ENCODE measurements at regions not wholly inside any gene's neighbourhood (a gene's known extent, or its start where the extent isn't known, plus 50 kb on each side); places are given as distances from the start of the nearest gene placed in this dataset.
"Not testable (repeated sequence)": the region's sequence is repeated elsewhere in the genome, so short reads cannot be mapped to it uniquely, and the experiment has no call there.

GRCh38 chr17:53316988-53317387, 505.7 kb upstream of the KIF2B start:
- DNase-seq = no peak

DNA sequence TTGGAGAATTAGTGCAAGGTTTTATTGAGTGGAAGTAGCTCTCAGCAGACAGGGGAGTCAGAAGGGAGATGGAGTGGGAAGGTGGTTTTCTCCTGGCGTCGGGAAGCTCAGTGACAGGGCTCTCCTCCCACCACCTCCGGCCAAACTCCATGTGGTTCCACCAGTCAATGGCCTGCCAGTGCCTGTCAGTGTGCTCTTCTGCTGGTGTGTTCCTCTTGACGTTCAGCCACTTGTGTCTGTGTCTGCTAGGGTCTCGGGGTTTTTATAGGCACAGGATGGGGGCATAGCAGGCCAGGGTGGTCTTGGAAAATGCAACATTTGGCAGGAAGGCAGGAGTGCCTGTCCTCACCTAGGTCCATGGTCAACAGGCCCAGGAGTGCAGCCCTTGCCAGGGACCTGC, 506.7 kb upstream of the KIF2B start:
- DNase-seq = no peak

DNA sequence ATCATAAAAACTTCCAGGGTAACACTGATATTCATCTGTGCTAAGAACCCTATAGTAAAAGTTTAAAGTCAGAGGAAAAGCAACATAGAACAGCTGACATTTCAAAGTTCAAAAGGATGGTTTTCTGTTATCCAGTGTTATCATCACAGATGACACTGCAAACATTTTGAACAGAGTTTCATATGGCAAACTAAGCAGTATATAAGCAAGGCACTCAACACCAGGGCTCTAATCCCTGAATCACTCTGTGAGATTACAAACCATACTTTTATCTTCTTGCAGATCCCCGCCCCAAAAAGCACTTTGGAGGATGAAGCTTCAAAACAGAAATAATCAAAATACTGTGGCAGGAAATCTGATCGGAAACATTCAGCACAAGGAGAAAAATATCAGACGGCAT, 508.2 kb upstream of the KIF2B start:
- DNase-seq = no peak

GRCh38 chr17:53313746-53314145, 509.0 kb upstream of the KIF2B start:
- DNase-seq = no peak

DNA sequence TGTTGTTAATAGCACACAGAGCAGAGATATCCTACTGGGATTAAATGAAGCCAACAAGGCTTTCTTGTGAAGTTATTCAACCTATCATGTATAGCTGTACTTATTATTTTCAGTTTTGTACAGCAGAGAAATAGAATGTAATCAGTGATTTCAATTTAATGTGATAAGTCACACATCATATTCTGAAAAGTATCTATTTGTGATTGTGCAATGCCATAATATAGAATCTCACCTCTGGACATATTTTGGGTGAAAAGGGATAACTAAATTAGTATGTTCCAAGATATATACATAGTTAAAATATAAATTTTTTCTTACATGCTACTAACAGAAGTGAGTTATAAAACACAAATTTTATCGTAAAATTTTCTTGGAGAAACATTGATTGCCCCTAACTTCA, 544.3 kb upstream of the KIF2B start:
- DNase-seq = no peak

DNA sequence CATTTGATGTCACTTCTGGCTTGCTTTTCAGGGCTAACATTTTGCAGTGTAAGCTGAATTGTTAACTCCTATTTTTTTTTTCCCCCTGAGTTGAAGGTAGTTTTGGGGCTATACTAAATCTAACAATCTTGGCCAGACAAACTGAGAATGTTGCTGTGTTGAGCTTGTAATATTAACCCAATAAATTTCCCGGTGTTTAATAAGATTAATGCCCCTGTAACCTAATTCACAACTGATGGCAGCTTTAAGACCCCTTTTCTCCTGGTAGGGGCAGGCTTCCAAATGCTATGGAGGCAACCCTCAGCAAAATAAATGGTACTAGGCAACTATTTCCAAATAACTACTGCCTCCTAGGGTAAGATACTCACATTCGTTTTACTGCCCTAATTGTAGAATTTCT, 549.6 kb upstream of the KIF2B start:
- no peak for DNase-seq

GRCh38 chr17:53270936-53271335, 551.8 kb upstream of the KIF2B start:
- DNase-seq = no peak

DNA sequence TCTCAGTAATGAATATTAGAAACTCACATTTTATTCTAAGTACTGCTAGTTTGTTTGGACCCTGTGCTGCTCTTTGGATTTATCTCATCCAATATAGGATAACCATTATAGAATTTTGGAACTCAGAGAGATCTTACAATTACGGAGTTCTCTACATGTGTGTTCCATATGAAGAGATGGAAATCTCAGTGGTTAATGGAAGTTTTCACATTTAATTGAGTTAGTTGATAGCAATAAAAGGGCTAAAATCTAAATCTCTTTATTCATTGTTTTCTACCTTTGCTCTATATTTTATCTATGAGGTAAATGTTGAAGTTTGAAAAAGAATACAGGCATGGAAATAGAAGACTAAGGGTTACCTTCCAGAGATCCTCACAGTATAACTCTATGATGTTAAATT, 558.0 kb upstream of the KIF2B start:
- no peak for DNase-seq

DNA sequence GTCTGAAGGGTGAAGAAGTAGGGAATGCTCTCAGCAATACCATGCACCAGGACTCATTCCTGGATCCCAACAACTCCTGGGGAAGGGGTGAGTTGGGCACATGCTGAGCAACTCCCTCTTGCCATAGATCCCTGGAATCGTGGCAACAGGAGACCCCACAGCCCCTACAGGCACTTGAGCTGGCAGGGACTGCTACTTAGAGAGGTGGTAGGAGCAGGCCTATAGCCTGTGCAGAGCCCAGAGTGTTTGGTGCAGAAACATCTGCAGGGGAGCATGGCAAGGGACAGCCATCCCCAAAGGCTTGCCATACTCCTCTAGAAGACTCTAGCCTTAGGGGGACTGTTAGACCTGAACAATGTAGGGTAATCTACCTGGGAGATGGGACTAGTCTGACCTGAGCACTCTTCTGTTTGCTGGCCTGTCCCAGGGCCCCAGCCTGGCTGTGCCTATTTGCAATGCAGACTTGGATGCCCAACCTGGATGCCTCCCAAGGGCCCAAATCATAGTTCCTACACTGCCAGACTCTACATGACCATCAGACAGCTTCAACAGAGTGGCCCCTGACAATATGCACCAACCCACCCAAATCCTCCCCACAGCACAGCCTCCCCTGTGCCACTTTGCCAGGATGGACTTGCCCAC, 568.6 kb upstream of the KIF2B start:
- no peak for DNase-seq

DNA sequence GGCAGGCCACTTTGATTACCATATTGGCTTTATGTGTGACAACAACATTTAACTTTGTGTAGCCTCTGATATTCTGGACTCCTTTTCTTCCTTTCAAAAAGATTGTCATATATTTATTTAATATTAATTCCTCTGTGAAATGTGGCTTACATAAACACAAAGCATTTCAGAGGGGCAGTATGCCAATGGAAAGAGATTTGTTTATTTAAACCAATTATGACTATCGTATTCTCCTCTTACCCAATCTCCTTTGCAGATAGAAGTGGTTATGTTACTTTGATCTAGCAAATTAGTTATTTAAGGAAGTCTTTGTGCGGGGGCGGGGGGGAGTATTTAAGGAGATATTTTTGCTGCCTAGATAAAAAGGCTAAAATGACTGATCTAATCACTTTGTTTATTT, 573.7 kb upstream of the KIF2B start:
- DNase-seq = no peak

- no peak for DNase-seq
Observed at GRCh38 chr17:53234138-53234537, 588.6 kb upstream of the KIF2B start.

DNA sequence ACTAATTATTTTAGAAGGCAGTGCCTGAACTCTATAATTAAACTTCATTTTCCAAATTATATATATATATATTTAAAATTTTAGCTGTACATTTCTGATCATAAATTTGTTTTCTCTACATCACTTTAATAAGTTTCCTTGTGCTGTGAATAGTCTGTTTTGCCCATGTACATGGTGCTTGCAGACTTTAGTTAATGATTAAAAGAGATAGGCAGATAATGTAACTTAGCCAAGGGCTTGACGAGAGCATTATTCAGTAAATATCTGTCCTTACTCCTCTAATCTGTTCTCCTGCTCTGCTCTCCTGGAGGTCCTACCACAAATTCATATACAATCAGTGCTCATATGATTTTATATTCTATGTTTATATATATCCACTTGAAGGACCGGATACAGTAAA, 595.2 kb upstream of the KIF2B start:
- DNase-seq = no peak

DNA sequence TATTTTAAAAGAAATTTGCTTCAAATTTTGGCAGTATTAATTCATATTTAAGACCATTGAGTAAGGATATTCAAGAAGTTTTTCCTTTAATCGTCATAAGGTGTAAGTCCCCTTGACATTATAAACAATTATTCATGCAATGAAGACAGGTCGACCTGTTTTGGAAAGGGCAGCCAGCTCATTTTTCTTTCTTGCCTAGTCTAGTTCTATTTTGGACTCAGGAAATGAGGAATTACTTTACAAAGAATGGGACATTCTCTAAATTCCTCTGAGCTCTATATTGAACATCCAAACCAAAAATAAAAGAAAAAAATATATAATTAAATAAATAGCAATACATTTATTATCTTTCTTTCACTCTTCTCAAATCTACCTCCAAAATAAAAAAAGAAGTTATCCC, 595.6 kb upstream of the KIF2B start:
- no peak for DNase-seq

- DNase-seq = no peak
Observed at GRCh38 chr17:53219821-53220220, 602.9 kb upstream of the KIF2B start.

- no peak for DNase-seq
Observed at GRCh38 chr17:53218723-53219122, 604.0 kb upstream of the KIF2B start.

DNA sequence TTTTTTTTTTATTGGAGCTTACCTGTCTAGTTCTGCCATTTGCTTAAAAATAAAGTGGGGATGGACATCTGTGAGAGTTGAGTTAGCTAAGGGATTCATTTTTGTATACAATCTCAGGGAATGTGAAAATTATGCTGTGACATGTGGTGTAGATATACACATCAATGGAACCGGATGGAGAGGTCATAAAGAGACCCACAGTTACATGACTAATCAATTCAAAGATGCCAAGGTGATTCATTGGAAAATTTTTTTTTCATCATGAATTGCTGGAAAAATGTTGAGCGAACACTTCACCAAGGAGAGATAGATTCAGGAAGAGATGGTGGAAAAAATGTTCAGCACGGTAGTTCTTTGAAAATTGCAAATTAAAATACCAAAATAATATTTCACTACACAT, 605.4 kb upstream of the KIF2B start:
- DNase-seq = no peak

- not testable (repeated sequence) for DNase-seq
Observed at GRCh38 chr17:53208935-53209334, 613.8 kb upstream of the KIF2B start.

- DNase-seq = no peak
Observed at GRCh38 chr17:53193044-53193443, 629.7 kb upstream of the KIF2B start.

DNA sequence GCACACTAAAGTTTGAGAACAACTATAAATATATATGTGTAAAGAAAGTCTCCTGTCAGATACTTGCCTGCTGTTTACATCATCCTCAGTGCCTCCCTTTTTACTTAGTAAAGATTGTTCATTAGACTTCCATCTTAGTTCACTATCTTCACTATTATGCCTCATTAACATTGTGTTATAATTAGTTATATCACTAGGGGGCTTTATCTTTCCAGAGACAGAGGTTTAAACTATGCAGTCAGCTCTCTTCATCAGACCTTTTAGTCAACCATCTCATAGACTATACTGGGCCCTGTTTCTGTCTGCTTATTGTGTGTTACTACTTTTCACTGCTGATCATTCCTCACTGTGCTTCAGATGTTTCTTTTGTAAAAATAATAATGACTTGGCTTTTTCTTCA, 630.8 kb upstream of the KIF2B start:
- DNase-seq = peak; percentile 2

GRCh38 chr17:53186001-53186400, 636.7 kb upstream of the KIF2B start:
- no peak for DNase-seq

DNA sequence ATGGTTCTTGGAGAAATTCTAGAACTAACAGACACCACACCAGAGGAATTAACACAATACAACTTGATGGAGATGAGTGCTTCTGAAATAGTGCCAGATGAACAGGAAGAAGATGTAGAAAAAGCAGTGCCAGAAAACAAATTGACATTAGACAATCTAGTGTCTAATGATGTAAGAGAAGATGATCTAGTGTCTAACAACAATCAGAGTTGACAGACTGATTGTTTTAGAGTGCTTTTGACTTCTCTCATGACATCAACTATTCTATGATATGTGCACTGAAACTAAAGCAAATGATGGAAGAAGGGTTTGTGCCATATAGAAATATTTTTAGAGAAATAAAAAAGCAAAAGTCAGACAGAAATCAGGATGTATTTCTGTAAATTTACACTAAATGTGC, 646.1 kb upstream of the KIF2B start:
- no peak for DNase-seq

GRCh38 chr17:53168413-53168812, 654.3 kb upstream of the KIF2B start:
- DNase-seq = no peak

GRCh38 chr17:53166731-53167130, 656.0 kb upstream of the KIF2B start:
- no peak for DNase-seq

- peak; percentile 57 for DNase-seq
Observed at GRCh38 chr17:53150101-53150698, 672.5 kb upstream of the KIF2B start.

GRCh38 chr17:53149316-53149715, 673.4 kb upstream of the KIF2B start:
- DNase-seq = peak; percentile 5
